ENCODE measurements at regions not wholly inside any gene's neighbourhood (a gene's known extent, or its start where the extent isn't known, plus 50 kb on each side); places are given as distances from the start of the nearest gene placed in this dataset.

GRCh38 chr7:1312136-1313070 is 79.7 kb downstream of the UNCX start:
- TF ChIP-seq CTCF (conservative IDR thresholded peaks at IDR 0.05; ENCODE audit: low read length) (no peak), EZH2phosphoT487 (IDR thresholded peaks at IDR 0.05; ENCODE audit: borderline replicate concordance, low read depth, low read length) (no peak)
